DND-41 (cell line): ENCODE measurements at regions not wholly inside any gene's neighbourhood (a gene's known extent, or its start where the extent isn't known, plus 50 kb on each side); places are given as distances from the start of the nearest gene placed in this dataset.

Experiments
- ATAC-seq: fragments of 200-7000 bp; cut with Tn5 transposase; 3 replicates; pipeline ENCODE4 v1.9.1; 2021; ENCODE audit warnings: low read depth; ENCODE audit not compliant: insufficient read depth
- DNase-seq: peaks from one replicate; pipeline ENCODE4 v3.0.0-alpha.2; 2020
- H2AFZ ChIP-seq: 2 replicates; pipeline ENCODE4 v1.6.0; 2012; ENCODE audit warnings: low read depth, low read length
- H3K27ac ChIP-seq: 2 replicates; pipeline ENCODE4 v1.5.1; 2012; ENCODE audit warnings: low read length, inconsistent platforms
- H3K27me3 ChIP-seq: fragments of 200-600 bp; sonication (generic); 2 replicates; pipeline ENCODE4 v1.6.0; 2012; ENCODE audit warnings: low read length, mild to moderate bottlenecking, inconsistent platforms; ENCODE audit not compliant: insufficient read depth, poor library complexity
- H3K36me3 ChIP-seq: 2 replicates; pipeline ENCODE4 v1.5.1; 2012; ENCODE audit warnings: low read length, inconsistent platforms; ENCODE audit not compliant: insufficient read depth
- H3K4me1 ChIP-seq: 2 replicates; pipeline ENCODE4 v1.5.1; 2012; ENCODE audit warnings: mild to moderate bottlenecking, low read length; ENCODE audit not compliant: insufficient read depth
- H3K4me2 ChIP-seq: 2 replicates; pipeline ENCODE4 v1.6.0; 2012; ENCODE audit warnings: mild to moderate bottlenecking, moderate library complexity, low read length, inconsistent platforms; ENCODE audit not compliant: insufficient read depth
- H3K4me3 ChIP-seq, 2 experiments: fragments of 200-600 bp in 1 of 2; shearing (Covaris generic) in 1 of 2; 2 replicates each; pipeline ENCODE4 v1.5.1; 2012 to 2016; ENCODE audit warnings: inconsistent platforms in 2 of 2, low read length in 2 of 2, mild to moderate bottlenecking in 2 of 2, low read depth in 1 of 2, moderate library complexity in 1 of 2
- H3K79me2 ChIP-seq: 2 replicates; pipeline ENCODE4 v1.6.0; 2012; ENCODE audit warnings: low read length, inconsistent platforms; ENCODE audit not compliant: insufficient read depth
- H3K9ac ChIP-seq: 2 replicates; pipeline ENCODE4 v1.6.0; 2012; ENCODE audit warnings: low read depth, mild to moderate bottlenecking, inconsistent platforms, low read length, moderate library complexity
- H3K9me3 ChIP-seq: 2 replicates; pipeline ENCODE4 v1.5.1; 2012; ENCODE audit warnings: low read length, moderate library complexity, mild to moderate bottlenecking, inconsistent platforms; ENCODE audit not compliant: insufficient read depth, severe bottlenecking
- H4K20me1 ChIP-seq: 2 replicates; pipeline ENCODE4 v1.6.0; 2012; ENCODE audit warnings: low read length; ENCODE audit not compliant: insufficient read depth
- EZH2 ChIP-seq: IDR thresholded peaks from 3 replicates; pipeline ENCODE4 v1.6.1; 2012; ENCODE audit warnings: borderline replicate concordance, low read depth, mild to moderate bottlenecking, moderate library complexity, low read length, inconsistent platforms; ENCODE audit not compliant: severe bottlenecking
- TF ChIP-seq, protein P1 (sequence below): IDR thresholded peaks from 2 replicates; pipeline ENCODE4 v1.5.1; 2012; ENCODE audit warnings: borderline replicate concordance, low read length, moderate library complexity, mild to moderate bottlenecking; ENCODE audit not compliant: poor library complexity, severe bottlenecking; ENCODE audit errors: extremely low read depth

DNA sequence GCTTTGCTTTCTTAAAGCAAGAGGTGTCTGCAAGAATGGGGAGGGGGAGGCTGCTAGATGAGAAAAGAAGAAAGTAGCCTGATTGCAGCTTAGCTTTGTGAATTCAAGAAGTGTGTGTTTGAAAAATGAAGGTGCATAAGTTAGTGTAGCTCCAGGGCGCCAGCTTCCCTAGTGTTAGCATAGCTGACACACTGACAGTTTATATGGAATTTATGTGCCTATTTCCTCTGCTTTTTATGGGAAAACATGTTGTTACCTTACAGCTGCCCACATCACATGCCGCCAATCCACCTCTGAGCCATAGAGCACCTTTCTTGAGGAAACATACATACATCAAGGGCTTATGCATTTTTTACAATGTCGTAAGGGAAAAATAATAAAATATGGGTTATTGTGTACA, 536.4 kb upstream of the PIK3C3 start:
- Histone ChIP-seq H3K79me2 (no peaks in the 10 kb centered on the region), H3K9me3 (no peaks in the 10 kb centered on the region), H2AFZ (no peak overlapping the region), H3K9ac (no peak overlapping the region), H3K36me3 (no peaks in the 10 kb centered on the region), H3K4me1 (no peaks in the 10 kb centered on the region), H3K27me3 (no peaks in the 10 kb centered on the region), H3K27ac (no peak overlapping the region), H4K20me1 (no peaks in the 10 kb centered on the region), H3K4me2 (no peak overlapping the region), H3K4me3 (no peak overlapping the region)
- TF ChIP-seq, protein P1, sequence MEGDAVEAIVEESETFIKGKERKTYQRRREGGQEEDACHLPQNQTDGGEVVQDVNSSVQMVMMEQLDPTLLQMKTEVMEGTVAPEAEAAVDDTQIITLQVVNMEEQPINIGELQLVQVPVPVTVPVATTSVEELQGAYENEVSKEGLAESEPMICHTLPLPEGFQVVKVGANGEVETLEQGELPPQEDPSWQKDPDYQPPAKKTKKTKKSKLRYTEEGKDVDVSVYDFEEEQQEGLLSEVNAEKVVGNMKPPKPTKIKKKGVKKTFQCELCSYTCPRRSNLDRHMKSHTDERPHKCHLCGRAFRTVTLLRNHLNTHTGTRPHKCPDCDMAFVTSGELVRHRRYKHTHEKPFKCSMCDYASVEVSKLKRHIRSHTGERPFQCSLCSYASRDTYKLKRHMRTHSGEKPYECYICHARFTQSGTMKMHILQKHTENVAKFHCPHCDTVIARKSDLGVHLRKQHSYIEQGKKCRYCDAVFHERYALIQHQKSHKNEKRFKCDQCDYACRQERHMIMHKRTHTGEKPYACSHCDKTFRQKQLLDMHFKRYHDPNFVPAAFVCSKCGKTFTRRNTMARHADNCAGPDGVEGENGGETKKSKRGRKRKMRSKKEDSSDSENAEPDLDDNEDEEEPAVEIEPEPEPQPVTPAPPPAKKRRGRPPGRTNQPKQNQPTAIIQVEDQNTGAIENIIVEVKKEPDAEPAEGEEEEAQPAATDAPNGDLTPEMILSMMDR, result no peak
- TF ChIP-seq EZH2, result no peak
- ATAC-seq (no peak), DNase-seq (no peak)

- H3K4me3 ChIP-seq, result no peak overlapping the region
- H3K79me2 ChIP-seq, result no peaks in the 10 kb centered on the region
- no peaks in the 10 kb centered on the region for H3K27me3 ChIP-seq
- no peak for TF ChIP-seq EZH2
- TF ChIP-seq, protein P1, result no peak
- ATAC-seq, result no peak
- H2AFZ ChIP-seq, result no peak overlapping the region
- H3K36me3 ChIP-seq, result no peaks in the 10 kb centered on the region
- no peaks in the 10 kb centered on the region for H3K4me1 ChIP-seq
- no peak overlapping the region for H3K9ac ChIP-seq
- no peak overlapping the region for H3K4me2 ChIP-seq
- no peak overlapping the region for H3K27ac ChIP-seq
- no peaks in the 10 kb centered on the region for H3K9me3 ChIP-seq
- DNase-seq, result no peak
- H4K20me1 ChIP-seq, result no peaks in the 10 kb centered on the region
These were observed 539.0 kb upstream of the PIK3C3 start for GRCh38 chr18:41416044-41416443.

DNA sequence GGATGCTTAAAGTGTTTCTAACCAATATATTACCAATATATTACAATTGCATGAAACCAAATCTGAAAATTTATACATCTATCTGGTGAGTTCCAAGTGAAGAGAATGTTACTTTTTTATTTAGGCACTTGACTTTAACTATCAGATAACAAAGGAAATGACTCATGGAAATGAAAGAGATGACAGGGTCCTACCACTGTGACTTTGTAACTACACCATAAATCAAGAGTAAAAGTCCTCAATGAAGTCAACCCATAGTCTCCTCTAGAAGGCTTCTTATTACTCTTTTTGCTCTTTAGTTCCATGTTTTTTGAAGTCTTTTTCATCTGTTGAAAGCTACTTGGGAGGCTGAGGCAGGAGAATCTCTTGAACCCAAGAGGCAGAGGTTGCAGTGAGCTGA, 545.0 kb upstream of the PIK3C3 start:
- Histone ChIP-seq H3K27me3 (no peaks in the 10 kb centered on the region), H3K36me3 (no peaks in the 10 kb centered on the region), H3K79me2 (no peaks in the 10 kb centered on the region), H3K4me3 (no peak overlapping the region), H2AFZ (no peak overlapping the region), H4K20me1 (no peaks in the 10 kb centered on the region), H3K27ac (no peak overlapping the region), H3K9me3 (no peaks in the 10 kb centered on the region), H3K9ac (no peak overlapping the region), H3K4me1 (no peaks in the 10 kb centered on the region), H3K4me2 (no peak overlapping the region)
- TF ChIP-seq, protein P1, result no peak
- TF ChIP-seq EZH2, result no peak
- ATAC-seq (no peak), DNase-seq (no peak)

GRCh38 chr18:41406834-41407233, 548.2 kb upstream of the PIK3C3 start:
- H3K4me2 ChIP-seq, result no peak overlapping the region

More at GRCh38 chr18:41406834-41407233, 548.2 kb upstream of the PIK3C3 start:
- DNase-seq, result no peak
- Histone ChIP-seq H3K9ac (no peak overlapping the region), H3K27me3 (no peaks in the 10 kb centered on the region), H3K36me3 (no peaks in the 10 kb centered on the region), H3K4me1 (no peaks in the 10 kb centered on the region), H3K27ac (no peak overlapping the region), H3K9me3 (no peaks in the 10 kb centered on the region), H3K79me2 (no peaks in the 10 kb centered on the region), H4K20me1 (no peaks in the 10 kb centered on the region), H2AFZ (no peak overlapping the region), H3K4me3 (no peak overlapping the region)
- ATAC-seq, result no peak
- TF ChIP-seq, protein P1, result no peak
